DMS153 treated with DMSO at 0.1 percent for 48 hours (cell line): ENCODE measurements at regions not wholly inside any gene's neighbourhood (a gene's known extent, or its start where the extent isn't known, plus 50 kb on each side); places are given as distances from the start of the nearest gene placed in this dataset.
"Not testable (repeated sequence)": the region's sequence is repeated elsewhere in the genome, so short reads cannot be mapped to it uniquely, and the experiment has no call there.

Source experiments
- DNase-seq: peaks from one replicate; lab custom pipeline; 2025; ENCODE audit not compliant: unreplicated experiment; lab: John Stamatoyannopoulos, UW

GRCh38 chrX:149420566-149420965 lies 84.5 kb downstream of the IDS start:
- not testable (repeated sequence) for DNase-seq

DNA sequence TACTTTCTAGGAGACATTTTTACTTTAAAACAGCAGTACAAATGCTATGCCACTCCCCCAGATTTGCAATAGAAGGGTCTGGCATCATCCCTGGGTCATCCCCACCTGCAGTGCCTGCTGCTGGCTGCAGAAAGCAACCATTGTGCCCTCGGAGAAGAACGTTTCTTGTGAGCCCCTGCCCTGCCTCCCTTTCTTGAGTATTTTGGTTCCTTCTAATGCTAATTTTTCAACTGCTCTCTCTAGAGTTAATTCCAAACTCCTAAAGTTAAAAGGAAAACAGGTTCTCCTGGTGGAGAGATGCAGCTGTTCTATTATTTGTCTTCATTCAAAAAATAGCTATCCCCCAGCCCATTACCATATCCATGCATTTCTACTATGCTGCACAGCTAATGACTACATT lies 107.1 kb downstream of the IDS start:
- no peak for DNase-seq

GRCh38 chrX:149392921-149393320 lies 112.2 kb downstream of the IDS start:
- DNase-seq = peak; percentile 64

DNA sequence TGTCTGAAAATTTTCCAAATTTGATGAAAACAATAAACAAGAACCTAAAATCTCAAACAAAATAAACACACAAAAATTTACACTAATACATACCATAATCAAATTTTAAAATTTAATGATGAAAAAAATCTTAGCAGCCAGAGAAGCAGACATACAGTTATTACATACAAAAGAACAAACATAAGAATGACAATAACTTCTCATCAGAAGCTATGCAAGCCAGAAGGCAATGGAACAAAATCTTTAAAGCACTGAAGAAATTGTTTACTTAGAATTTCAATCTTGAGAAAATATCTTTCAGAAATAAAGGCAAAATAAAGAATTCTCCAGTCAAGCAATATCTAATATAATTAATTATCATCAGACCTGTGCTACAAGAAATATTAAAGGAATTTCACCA lies 121.3 kb downstream of the IDS start:
- no peak for DNase-seq

GRCh38 chrX:149374751-149375150 lies 130.4 kb downstream of the IDS start:
- peak; percentile 23 for DNase-seq

GRCh38 chrX:149372866-149373265 lies 132.2 kb downstream of the IDS start:
- no peak for DNase-seq

- no peak for DNase-seq
Observed at GRCh38 chrX:149371986-149372385, 133.1 kb downstream of the IDS start.

DNA sequence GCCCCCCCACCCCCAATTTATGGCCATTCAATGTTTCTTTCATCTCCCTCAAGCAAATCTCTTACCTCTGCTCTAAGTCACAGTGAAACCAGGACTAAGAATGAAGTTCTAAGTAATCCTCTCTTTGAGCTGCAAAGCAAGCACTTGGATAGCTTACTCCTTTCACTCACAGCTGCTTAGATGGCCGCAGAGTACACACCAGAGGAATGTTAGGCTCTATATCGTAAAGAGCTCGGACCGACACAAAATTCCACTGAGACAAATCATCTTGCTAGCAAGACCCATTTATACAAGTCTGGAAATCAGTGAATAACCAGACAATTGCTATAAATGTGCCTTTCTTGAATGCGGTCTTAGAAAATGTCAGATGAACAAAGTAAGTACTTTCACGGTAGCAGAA lies 135.0 kb downstream of the IDS start:
- no peak for DNase-seq

DNA sequence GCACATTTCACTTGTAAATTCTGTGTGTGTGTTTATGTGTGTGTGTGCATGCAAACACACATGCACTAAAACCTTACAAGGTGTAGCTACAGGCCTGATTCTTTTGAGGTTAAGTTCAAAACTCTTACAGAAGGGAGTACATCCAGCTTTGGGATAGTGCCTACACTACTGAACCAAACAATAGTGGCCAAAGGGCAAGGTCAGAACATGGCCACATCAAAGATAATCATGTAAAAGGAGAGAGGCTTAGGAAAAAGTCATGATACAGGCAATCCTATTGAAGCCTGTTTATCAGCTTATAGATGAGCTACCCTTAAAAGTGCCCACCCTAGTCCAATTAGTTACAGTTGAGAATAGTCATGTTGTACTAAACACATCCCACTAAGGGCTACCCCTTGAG lies 139.6 kb downstream of the IDS start:
- DNase-seq = no peak

DNA sequence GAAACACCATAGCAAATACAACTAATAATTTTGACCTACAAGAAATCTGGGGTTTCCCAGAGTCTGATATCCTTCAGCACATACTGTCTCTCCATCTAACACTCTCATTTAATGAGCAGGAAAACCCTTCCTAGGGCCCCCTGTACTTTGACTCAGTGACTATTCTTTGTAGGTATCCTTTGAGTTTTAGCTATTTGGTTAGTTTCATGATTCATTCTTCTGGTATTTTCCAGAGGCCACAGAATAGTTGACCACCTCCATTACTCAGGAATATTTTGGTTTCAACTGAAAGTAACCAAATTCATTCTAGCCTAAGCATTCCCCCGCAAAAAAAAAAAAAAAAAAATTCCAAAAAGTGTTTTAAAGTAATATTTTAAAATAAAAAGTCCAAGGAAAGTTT lies 140.0 kb downstream of the IDS start:
- no peak for DNase-seq

DNA sequence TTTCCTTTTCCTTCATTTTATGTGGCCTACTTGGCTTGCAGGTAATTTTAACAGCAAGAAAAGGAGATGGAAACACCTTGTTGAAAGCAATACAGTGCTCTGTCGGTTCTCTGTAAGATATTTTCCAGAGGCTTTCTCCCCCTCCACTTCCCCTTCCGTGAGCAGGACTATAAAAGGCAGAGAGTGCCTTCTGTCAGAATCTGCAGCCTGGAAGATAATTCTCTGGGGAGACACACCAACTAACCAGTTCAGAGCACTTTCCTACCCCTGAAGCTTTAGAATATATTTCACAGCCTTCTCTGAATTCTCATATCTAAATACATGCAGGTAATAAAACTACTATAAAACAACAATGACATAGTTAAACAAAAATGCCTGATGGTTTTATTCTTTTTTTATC lies 141.1 kb downstream of the IDS start:
- no peak for DNase-seq

DNA sequence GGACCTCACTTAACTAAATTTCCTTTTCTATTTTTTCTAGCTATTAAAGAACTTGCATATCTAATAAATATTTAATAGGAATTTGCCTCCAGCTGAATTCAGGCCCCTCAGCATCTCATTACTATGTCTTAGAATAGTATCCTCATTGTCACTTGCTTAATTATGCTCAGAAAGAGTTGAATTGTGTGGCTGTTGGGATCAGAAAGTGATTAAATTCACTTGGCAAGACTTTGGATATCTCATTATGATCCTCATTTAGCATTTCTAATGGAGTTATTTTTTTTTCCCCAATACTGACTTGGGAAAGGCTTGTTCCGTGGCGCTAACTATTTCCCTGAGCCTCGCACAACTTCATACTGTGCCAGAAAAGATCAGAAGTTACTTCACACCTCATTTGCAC lies 158.8 kb downstream of the IDS start:
- no peak for DNase-seq

GRCh38 chrX:149322316-149322715 lies 182.8 kb downstream of the IDS start:
- no peak for DNase-seq

DNA sequence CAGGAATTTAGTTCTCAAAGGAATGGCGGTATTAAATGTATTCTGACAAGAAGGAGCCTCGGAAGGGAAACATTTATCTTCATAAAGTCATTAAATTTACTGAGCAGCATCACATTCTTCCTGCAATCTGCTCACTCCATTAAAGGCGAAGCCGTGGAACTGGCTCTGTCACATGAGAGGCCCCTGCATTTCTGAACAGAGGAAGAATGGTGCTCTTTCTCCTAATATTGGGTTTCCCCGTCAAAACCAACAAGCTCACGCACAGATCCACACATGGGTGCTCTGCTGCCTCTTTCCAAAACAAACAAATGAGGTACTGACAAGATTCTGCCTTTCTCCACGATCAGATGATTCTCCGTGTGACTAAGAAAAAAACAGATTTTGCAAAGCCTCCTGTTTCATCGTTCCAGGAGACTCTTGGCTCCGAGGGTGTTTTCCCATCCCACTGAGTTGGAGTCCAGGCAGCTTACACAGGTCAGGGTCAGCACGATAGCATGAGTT lies 191.2 kb downstream of the IDS start:
- no peak for DNase-seq

- DNase-seq = no peak
Observed at GRCh38 chrX:149312988-149313387, 192.1 kb downstream of the IDS start.

DNA sequence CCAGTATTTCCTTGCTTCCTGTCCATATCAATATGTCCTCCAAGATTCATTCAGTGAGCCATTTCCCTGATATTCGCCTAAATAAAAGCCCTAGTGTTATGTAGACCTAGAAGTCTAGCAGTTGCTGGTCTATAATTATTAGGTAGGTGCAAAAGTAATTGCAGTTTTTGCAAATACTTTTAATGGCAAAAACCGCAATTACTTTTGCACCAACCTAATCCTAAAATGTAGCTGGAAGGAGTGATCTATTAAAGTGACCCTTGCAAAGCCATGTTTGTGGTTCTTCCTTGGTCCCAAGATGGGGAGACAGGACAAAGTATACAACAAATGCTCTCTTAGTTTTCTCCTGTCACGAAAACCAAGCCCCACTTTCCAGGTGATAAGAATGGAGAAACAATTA lies 193.0 kb downstream of the IDS start:
- no peak for DNase-seq

GRCh38 chrX:149302705-149303104 lies 202.4 kb downstream of the IDS start:
- DNase-seq = no peak

DNA sequence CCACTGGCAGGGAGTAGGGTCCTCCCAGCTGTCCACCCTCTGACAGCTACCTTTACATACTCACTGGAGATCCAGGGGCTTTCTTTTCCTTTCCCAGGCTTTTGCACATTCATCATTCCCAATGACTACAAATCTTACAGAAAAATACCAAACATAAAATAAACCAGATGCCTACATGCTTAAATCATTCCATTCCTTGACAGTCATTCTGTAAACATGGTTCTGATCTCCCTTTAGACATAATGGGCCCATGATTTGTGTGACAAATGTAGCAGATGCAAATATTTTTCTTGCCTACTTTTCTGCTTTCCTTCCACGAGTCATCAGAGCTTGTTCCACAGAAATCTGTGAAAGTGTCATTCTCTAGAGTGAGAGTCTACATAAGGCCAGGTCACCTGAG lies 207.0 kb downstream of the IDS start:
- DNase-seq = no peak

GRCh38 chrX:149296092-149296491 lies 209.0 kb downstream of the IDS start:
- no peak for DNase-seq

DNA sequence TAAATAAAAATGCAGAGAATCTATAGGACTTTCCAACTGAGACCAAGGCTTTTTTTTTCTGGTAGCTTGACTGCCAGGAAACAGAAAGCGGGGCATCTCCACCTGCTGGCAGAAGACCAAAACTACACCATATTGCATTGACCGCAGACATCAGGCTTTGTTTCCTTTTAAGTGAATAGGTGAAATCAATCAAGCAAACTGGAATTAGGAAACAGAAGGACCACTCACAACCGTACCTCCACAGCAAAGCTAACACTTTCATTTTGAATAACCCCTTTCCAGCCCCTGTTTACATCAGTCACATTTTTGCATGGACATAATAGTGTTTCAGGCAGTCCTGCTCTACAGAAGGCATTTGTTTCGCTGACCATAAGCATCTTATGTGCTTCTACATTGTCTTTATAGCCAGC lies 218.2 kb downstream of the IDS start:
- peak; percentile 39 for DNase-seq

DNA sequence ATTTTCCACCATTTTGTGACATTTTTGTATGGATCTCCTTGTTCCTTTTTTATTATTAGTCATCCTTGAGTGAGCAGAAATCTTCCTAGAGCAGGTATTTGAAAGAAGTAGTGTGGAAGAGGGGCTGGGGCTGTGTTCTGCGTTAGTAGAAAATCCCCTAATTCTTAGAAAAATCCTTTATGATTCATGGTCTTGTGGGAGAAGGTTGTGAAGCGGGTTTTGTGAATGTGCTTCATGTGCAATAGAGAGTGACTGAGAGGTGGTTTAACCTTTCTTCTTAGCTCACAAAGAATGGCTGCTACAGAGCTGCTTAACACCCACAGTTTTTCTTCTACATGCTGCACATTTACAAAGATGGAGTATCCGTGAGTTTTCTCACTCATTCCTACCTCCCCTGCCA lies 220.5 kb downstream of the IDS start:
- DNase-seq = no peak

- DNase-seq = no peak
Observed at GRCh38 chrX:149283853-149284252, 221.3 kb downstream of the IDS start.

DNA sequence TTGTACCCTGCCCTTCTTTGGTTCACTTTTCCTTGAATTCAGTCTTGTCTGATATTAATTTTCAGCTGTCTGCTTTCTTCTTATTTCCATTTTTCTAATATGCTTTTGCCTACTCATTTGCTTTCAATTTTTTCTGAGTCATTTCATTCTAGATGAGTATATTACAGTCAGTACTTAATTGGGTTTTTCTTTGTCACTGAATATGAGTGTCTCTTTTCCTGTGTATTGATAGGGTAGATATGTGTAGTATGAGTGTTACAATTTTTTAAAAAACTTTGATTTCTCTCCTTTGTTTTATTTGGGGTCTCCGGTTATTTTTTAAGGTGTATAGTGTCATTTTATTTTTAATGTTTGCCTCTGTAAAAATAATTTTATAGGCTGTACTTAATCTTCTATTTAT lies 222.2 kb downstream of the IDS start:
- DNase-seq = no peak

DNA sequence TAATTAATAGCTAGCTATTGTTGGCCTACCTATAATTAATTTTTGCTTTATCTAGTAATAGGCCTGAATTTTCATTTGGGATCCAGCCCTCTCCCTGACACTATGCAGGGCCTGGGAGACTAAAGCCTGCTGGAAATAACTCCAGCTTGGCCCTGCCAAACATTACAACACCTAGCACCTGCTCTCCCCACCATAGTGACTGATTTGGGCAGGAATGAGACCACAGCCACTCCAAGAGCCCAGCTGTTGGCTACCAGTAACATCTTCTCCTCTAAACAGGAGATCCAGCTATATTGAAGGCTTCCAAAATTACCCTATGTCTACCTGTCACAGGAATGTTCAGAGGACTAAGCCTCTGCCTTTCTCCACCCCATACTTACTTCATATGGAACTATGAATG lies 225.1 kb downstream of the IDS start:
- DNase-seq = no peak
